ENCODE measurements at regions not wholly inside any gene's neighbourhood (a gene's known extent, or its start where the extent isn't known, plus 50 kb on each side); places are given as distances from the start of the nearest gene placed in this dataset.

GRCh38 chrX:23168291-23168690, 166.4 kb upstream of the PTCHD1 start (continued):
- TF ChIP-seq ZBTB10 (tag by site-specific recombination; IDR thresholded peaks at IDR 0.05) = no peak

DNA sequence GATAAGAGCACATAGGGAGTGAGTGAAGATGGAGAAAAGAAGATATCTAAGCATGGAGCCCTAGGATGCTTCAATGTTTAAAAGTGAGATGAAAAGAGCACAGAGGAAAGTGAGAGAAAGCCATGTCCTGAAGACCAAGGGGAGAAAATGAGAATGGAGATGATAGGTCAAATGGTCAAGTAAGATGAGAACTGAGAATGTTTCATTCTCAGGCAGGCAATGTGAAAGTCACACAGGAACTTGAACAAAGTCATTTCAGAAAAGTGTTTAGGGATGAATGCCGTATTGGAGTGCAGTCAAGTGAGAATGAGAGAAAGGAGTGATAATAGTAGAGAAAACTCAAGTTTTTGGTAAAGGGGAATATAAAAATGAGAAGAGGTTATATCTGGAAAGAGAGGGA, 148.7 kb upstream of the PTCHD1 start:
- no peak overlapping the region for H3K27ac ChIP-seq (ENCODE audit: extremely low read depth, low read depth, low read length)
- no peak for TF ChIP-seq ZNF350 (tag by site-specific recombination; IDR thresholded peaks at IDR 0.05)
- H3K4me3 ChIP-seq (ENCODE audit: low read depth, low read length) = no peak overlapping the region
- no peaks in the 10 kb centered on the region for H3K4me1 ChIP-seq (ENCODE audit: control insufficient read depth, insufficient read depth, low read length)
- POLR2A ChIA-PET = no interaction called here
- CTCF ChIA-PET = no interaction called here
- no peaks in the 10 kb centered on the region for H3K36me3 ChIP-seq (ENCODE audit: control insufficient read depth in 2 of 2, insufficient read depth in 1 of 2, low read length in 2 of 2)
- no peaks in the 10 kb centered on the region for H3K9me3 ChIP-seq (ENCODE audit: control insufficient read depth, insufficient read depth, low read depth, low read length)

GRCh38 chrX:23187819-23188218, 146.8 kb upstream of the PTCHD1 start:
- ChIA-PET CTCF (interaction anchor here (1.0 kb wide), 1 partner anchor 15 kb away, joined by 3 read pairs; no protein-coding TSS in a partner anchor), POLR2A (no interaction called here)
- no peaks in the 10 kb centered on the region for H3K4me1 ChIP-seq (ENCODE audit: control insufficient read depth, insufficient read depth, low read length)
- H3K36me3 ChIP-seq (ENCODE audit: control insufficient read depth in 2 of 2, insufficient read depth in 1 of 2, low read length in 2 of 2) = no peaks in the 10 kb centered on the region
- H3K9me3 ChIP-seq (ENCODE audit: control insufficient read depth, insufficient read depth, low read depth, low read length) = no peaks in the 10 kb centered on the region
- H3K27ac ChIP-seq (ENCODE audit: extremely low read depth, low read depth, low read length) = no peak overlapping the region
- no peak overlapping the region for H3K4me3 ChIP-seq (ENCODE audit: low read depth, low read length)
- peak; percentile 88 for TF ChIP-seq ZNF146 (tag by site-specific recombination; IDR thresholded peaks at IDR 0.05)
- TF ChIP-seq ZNF354C (tag by site-specific recombination; IDR thresholded peaks at IDR 0.05; ENCODE audit: borderline replicate concordance, low read depth) = no peak

GRCh38 chrX:23194885-23195554, 139.6 kb upstream of the PTCHD1 start:
- Histone ChIP-seq H3K4me1 (ENCODE audit: control insufficient read depth, insufficient read depth, low read length) (no peaks in the 10 kb centered on the region), H3K27ac (ENCODE audit: extremely low read depth, low read depth, low read length) (no peak overlapping the region), H3K36me3 (ENCODE audit: control insufficient read depth in 2 of 2, insufficient read depth in 1 of 2, low read length in 2 of 2) (no peaks in the 10 kb centered on the region), H3K9me3 (ENCODE audit: control insufficient read depth, insufficient read depth, low read depth, low read length) (no peaks in the 10 kb centered on the region), H3K4me3 (ENCODE audit: low read depth, low read length) (no peak overlapping the region)
- CTCF ChIA-PET = no interaction called here
- POLR2A ChIA-PET = no interaction called here
- TF ChIP-seq ZBTB7A (tag by site-specific recombination; IDR thresholded peaks at IDR 0.05; ENCODE audit: low read depth) (no peak), PRDM10 (tag by site-specific recombination; IDR thresholded peaks at IDR 0.05) (0 out of 2 replicates have a peak, but pooled peaks have one; percentile 8), ZNF341 (tag by site-specific recombination; IDR thresholded peaks at IDR 0.05; ENCODE audit: low read depth) (no peak), ZNF792 (tag by site-specific recombination; IDR thresholded peaks at IDR 0.05) (no peak), GLI2 (tag by site-specific recombination; IDR thresholded peaks at IDR 0.05; ENCODE audit: borderline replicate concordance, low read depth) (no peak), ZNF335 (tag by site-specific recombination; conservative IDR thresholded peaks at IDR 0.05) (no peak), ZNF664 (tag by site-specific recombination; IDR thresholded peaks at IDR 0.05) (no peak), ZBTB21 (tag by site-specific recombination; IDR thresholded peaks at IDR 0.05) (peak; percentile 84), ZNF610 (tag by site-specific recombination; IDR thresholded peaks at IDR 0.05; ENCODE audit: borderline replicate concordance) (no peak), PRDM1 (tag by site-specific recombination; IDR thresholded peaks at IDR 0.05) (no peak), ZNF629 (tag by site-specific recombination; IDR thresholded peaks at IDR 0.05) (peak; percentile 83), HOXA7 (CRISPR knock-in tag; IDR thresholded peaks at IDR 0.05; ENCODE audit: borderline replicate concordance) (no peak)
- TF ChIP-seq, protein P1, sequence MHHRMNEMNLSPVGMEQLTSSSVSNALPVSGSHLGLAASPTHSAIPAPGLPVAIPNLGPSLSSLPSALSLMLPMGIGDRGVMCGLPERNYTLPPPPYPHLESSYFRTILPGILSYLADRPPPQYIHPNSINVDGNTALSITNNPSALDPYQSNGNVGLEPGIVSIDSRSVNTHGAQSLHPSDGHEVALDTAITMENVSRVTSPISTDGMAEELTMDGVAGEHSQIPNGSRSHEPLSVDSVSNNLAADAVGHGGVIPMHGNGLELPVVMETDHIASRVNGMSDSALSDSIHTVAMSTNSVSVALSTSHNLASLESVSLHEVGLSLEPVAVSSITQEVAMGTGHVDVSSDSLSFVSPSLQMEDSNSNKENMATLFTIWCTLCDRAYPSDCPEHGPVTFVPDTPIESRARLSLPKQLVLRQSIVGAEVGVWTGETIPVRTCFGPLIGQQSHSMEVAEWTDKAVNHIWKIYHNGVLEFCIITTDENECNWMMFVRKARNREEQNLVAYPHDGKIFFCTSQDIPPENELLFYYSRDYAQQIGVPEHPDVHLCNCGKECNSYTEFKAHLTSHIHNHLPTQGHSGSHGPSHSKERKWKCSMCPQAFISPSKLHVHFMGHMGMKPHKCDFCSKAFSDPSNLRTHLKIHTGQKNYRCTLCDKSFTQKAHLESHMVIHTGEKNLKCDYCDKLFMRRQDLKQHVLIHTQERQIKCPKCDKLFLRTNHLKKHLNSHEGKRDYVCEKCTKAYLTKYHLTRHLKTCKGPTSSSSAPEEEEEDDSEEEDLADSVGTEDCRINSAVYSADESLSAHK (tag by site-specific recombination; IDR thresholded peaks at IDR 0.05) = no peak
- TF ChIP-seq, protein P2, sequence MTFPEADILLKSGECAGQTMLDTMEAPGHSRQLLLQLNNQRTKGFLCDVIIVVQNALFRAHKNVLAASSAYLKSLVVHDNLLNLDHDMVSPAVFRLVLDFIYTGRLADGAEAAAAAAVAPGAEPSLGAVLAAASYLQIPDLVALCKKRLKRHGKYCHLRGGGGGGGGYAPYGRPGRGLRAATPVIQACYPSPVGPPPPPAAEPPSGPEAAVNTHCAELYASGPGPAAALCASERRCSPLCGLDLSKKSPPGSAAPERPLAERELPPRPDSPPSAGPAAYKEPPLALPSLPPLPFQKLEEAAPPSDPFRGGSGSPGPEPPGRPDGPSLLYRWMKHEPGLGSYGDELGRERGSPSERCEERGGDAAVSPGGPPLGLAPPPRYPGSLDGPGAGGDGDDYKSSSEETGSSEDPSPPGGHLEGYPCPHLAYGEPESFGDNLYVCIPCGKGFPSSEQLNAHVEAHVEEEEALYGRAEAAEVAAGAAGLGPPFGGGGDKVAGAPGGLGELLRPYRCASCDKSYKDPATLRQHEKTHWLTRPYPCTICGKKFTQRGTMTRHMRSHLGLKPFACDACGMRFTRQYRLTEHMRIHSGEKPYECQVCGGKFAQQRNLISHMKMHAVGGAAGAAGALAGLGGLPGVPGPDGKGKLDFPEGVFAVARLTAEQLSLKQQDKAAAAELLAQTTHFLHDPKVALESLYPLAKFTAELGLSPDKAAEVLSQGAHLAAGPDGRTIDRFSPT (tag by site-specific recombination; IDR thresholded peaks at IDR 0.05) = 0 out of 2 replicates have a peak, but pooled peaks have one; percentile 12

Data from HEK293 (cell line).